ENCODE measurements at regions not wholly inside any gene's neighbourhood (a gene's known extent, or its start where the extent isn't known, plus 50 kb on each side); places are given as distances from the start of the nearest gene placed in this dataset.
A peak's percentile ranks its signal among the peaks of the same experiment; 100 is the strongest.

DNA sequence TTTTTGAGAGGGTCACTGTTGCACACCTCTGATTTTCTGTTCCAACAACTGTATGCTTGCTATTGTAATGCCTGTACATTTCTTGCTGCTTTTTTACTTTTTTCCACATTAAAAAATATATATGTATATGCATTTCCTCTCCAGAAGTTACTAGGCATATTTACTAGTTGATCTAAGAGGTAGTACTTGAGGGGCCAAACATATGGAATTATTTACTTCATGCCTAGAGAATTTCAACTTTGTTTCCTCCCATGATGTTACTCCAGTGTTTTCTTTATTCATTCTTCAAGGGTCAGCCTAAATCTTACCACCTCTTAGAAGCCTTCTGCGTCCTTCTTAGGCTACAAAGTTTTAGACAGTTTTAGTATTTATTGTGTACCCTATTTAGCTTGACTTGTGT lies 122.7 kb downstream of the NMUR2 start:
- no peak for DNase-seq
- intact Hi-C loops (cut with DNase I; ENCODE audit: low total_unique reads) (no loop called here), in situ Hi-C loops (cut with MboI; ENCODE audit: low sequenced_read_pairs in 4 of 4) (no loop called here)
- no peak overlapping the region for H3K27ac ChIP-seq
- TF ChIP-seq, protein P1, sequence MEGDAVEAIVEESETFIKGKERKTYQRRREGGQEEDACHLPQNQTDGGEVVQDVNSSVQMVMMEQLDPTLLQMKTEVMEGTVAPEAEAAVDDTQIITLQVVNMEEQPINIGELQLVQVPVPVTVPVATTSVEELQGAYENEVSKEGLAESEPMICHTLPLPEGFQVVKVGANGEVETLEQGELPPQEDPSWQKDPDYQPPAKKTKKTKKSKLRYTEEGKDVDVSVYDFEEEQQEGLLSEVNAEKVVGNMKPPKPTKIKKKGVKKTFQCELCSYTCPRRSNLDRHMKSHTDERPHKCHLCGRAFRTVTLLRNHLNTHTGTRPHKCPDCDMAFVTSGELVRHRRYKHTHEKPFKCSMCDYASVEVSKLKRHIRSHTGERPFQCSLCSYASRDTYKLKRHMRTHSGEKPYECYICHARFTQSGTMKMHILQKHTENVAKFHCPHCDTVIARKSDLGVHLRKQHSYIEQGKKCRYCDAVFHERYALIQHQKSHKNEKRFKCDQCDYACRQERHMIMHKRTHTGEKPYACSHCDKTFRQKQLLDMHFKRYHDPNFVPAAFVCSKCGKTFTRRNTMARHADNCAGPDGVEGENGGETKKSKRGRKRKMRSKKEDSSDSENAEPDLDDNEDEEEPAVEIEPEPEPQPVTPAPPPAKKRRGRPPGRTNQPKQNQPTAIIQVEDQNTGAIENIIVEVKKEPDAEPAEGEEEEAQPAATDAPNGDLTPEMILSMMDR (IDR thresholded peaks at IDR 0.05 in 4 of 5, conservative IDR thresholded peaks at IDR 0.05 in 1 of 5): no peak
- no peak for TF ChIP-seq POLR2A (IDR thresholded peaks at IDR 0.05)
- no peaks in the 10 kb centered on the region for H3K27me3 ChIP-seq
- no peak for ATAC-seq
- H3K36me3 ChIP-seq: no peaks in the 10 kb centered on the region
- no peak overlapping the region for H3K4me3 ChIP-seq
- no peaks in the 10 kb centered on the region for H3K9me3 ChIP-seq
- no peaks in the 10 kb centered on the region for H3K4me1 ChIP-seq

DNA sequence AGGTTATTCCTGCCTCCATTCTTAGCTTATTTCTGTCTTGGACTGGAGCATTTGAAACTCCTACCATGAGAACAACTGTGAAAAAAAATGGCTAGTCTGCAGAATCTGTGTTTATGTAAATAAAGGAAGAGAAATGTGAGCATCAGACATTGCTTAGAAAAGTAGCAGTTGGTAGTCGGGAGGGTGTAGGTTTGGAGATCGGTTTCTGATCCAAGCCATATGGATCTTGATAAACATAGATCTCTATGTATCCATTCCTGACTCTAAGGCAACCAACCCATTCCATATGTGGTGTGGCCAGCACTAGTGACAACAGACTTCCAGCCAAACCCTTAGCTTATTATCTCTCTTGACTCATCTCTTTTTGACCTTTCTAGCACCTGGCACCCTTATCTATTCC lies 127.1 kb downstream of the NMUR2 start:
- Histone ChIP-seq H3K27me3 (no peaks in the 10 kb centered on the region), H3K4me3 (no peak overlapping the region), H3K27ac (no peak overlapping the region), H3K36me3 (no peaks in the 10 kb centered on the region), H3K4me1 (peaks cover 0 to 10% of the 10 kb centered on the region in 2 donors), H3K9me3 (no peaks in the 10 kb centered on the region)
- TF ChIP-seq, protein P1 (IDR thresholded peaks at IDR 0.05 in 4 of 5, conservative IDR thresholded peaks at IDR 0.05 in 1 of 5): no peak
- TF ChIP-seq POLR2A (IDR thresholded peaks at IDR 0.05): no peak
- in situ Hi-C loops (cut with MboI; ENCODE audit: low sequenced_read_pairs in 4 of 4): no loop called here
- intact Hi-C loops (cut with DNase I; ENCODE audit: low total_unique reads): loop anchor here (10.0 kb wide), 1 partner anchor 453 kb away; no protein-coding TSS in a partner anchor
- ATAC-seq (no peak), DNase-seq (no peak)

DNA sequence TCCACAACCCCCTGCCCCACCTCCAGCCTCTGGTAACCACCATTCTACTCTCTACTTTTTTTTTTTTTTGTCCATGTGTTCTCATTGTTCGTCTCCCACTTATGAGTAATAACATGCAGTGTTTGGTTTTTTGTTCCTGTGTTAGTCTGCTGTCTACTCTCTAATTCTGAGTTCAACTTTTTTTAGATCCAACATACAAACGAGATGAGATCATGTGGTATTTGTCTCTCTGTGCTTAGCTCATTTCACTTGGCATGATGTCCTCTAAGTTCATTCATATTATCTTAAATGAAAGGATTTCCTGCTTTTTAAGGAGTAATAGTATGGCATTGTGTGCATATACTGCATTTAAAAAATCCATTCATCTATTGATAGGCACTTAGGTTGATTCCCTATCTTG lies 130.9 kb downstream of the NMUR2 start:
- Histone ChIP-seq H3K4me3 (no peak overlapping the region), H3K36me3 (no peaks in the 10 kb centered on the region), H3K4me1 (peaks cover 0 to 10% of the 10 kb centered on the region in 2 donors), H3K27ac (no peak overlapping the region), H3K27me3 (no peaks in the 10 kb centered on the region), H3K9me3 (no peaks in the 10 kb centered on the region)
- no peak for TF ChIP-seq POLR2A (IDR thresholded peaks at IDR 0.05)
- TF ChIP-seq, protein P1 (IDR thresholded peaks at IDR 0.05 in 4 of 5, conservative IDR thresholded peaks at IDR 0.05 in 1 of 5): no peak
- DNase-seq (no peak), ATAC-seq (peak in 1 of 2 donors; percentile 51)
- intact Hi-C loops (cut with DNase I; ENCODE audit: low total_unique reads): loop anchor here (10.0 kb wide), 1 partner anchor 449 kb away; no protein-coding TSS in a partner anchor
- in situ Hi-C loops (cut with MboI; ENCODE audit: low sequenced_read_pairs in 4 of 4): no loop called here

DNA sequence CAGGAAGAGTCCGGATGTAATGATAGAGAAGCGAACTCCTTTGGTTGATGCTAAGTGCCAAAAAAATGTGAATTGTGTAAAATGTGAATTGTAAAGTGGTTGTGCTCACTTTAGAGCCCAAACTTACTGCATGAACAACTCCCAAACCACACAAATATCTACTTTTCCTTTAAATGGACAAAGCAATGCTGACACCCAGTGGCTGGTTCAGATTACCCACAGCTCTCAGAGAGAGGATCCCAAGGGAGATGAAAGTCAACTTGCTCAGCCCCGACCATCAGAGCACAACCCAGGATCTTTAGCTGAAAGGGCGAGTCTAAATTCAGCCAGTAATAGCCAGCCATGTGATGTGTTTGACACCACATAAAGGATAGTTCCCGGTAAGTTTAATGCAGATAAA lies 133.7 kb downstream of the NMUR2 start:
- Histone ChIP-seq H3K4me1 (peaks cover 0 to 10% of the 10 kb centered on the region in 2 donors), H3K27me3 (no peaks in the 10 kb centered on the region), H3K4me3 (no peak overlapping the region), H3K36me3 (no peaks in the 10 kb centered on the region), H3K27ac (no peak overlapping the region), H3K9me3 (no peaks in the 10 kb centered on the region)
- DNase-seq (no peak), ATAC-seq (no peak)
- TF ChIP-seq, protein P1 (IDR thresholded peaks at IDR 0.05 in 4 of 5, conservative IDR thresholded peaks at IDR 0.05 in 1 of 5): peak in 2 of 5 experiments; percentile 19 to 24
- no peak for TF ChIP-seq POLR2A (IDR thresholded peaks at IDR 0.05)
- in situ Hi-C loops (cut with MboI; ENCODE audit: low sequenced_read_pairs in 4 of 4): no loop called here
- intact Hi-C loops (cut with DNase I; ENCODE audit: low total_unique reads): loop anchor here (10.0 kb wide), 1 partner anchor 447 kb away; no protein-coding TSS in a partner anchor

DNA sequence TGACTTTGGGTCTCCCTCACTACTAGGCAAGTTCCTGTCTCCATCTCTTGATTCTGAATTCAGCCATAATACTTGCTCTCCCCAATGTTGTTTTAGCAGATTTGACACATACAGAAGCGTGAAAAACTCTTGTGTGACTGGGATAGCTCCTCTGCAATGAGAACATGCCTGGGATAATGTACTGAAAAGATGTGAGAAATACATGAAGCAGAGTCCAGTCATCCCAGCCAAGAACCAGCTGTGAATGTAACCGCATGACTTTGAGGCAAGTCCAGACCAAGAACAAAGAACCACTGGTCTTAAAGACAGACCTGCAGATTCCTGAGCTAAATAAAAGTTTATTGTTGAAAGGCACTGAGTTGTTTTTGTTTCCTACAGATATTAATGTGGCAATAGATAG lies 135.0 kb downstream of the NMUR2 start:
- Histone ChIP-seq H3K4me3 (no peak overlapping the region), H3K9me3 (no peaks in the 10 kb centered on the region), H3K27me3 (no peaks in the 10 kb centered on the region), H3K27ac (no peak overlapping the region), H3K4me1 (peaks cover 0 to 10% of the 10 kb centered on the region in 2 donors), H3K36me3 (no peaks in the 10 kb centered on the region)
- no peak for ATAC-seq
- TF ChIP-seq POLR2A (IDR thresholded peaks at IDR 0.05): no peak
- TF ChIP-seq, protein P1 (IDR thresholded peaks at IDR 0.05 in 4 of 5, conservative IDR thresholded peaks at IDR 0.05 in 1 of 5): no peak
- in situ Hi-C loops (cut with MboI; ENCODE audit: low sequenced_read_pairs in 4 of 4): no loop called here
- DNase-seq: no peak
- intact Hi-C loops (cut with DNase I; ENCODE audit: low total_unique reads): loop anchor here (10.0 kb wide), 1 partner anchor 445 kb away; no protein-coding TSS in a partner anchor
